ENCODE measurements at regions not wholly inside any gene's neighbourhood (a gene's known extent, or its start where the extent isn't known, plus 50 kb on each side); places are given as distances from the start of the nearest gene placed in this dataset.

- TF ChIP-seq BHLHE40 (IDR thresholded peaks at IDR 0.05; ENCODE audit: borderline replicate concordance) (no peak), FOXM1 (IDR thresholded peaks at IDR 0.05; ENCODE audit: borderline replicate concordance) (no peak), ELF4 (IDR thresholded peaks at IDR 0.05) (no peak), TARDBP (IDR thresholded peaks at IDR 0.05) (no peak), CTBP1 (IDR thresholded peaks at IDR 0.05; ENCODE audit: borderline replicate concordance) (no peak), PKNOX1 (IDR thresholded peaks at IDR 0.05) (no peak), HDGF (IDR thresholded peaks at IDR 0.05; ENCODE audit: borderline replicate concordance) (no peak), SP1 (IDR thresholded peaks at IDR 0.05) (no peak), LEF1 (IDR thresholded peaks at IDR 0.05; ENCODE audit: borderline replicate concordance) (no peak)
These were observed 121.3 kb upstream of the SMAD3 start for GRCh38 chr15:66944121-66944520.
